C4-2B (cell line): ENCODE measurements at regions not wholly inside any gene's neighbourhood (a gene's known extent, or its start where the extent isn't known, plus 50 kb on each side); places are given as distances from the start of the nearest gene placed in this dataset.

ENCODE experiments used
- H3K27ac ChIP-seq: fragments of 450-650 bp; 2 replicates; pipeline ENCODE4 v1.5.1; 2017
- CTCF ChIP-seq: fragments of 450-650 bp; conservative IDR thresholded peaks from 2 replicates; pipeline ENCODE4 v1.5.1; 2017; ENCODE audit warnings: mild to moderate bottlenecking
- ZFX ChIP-seq: fragments of 450-650 bp; IDR thresholded peaks from 2 replicates; pipeline ENCODE4 v1.6.1; 2017

DNA sequence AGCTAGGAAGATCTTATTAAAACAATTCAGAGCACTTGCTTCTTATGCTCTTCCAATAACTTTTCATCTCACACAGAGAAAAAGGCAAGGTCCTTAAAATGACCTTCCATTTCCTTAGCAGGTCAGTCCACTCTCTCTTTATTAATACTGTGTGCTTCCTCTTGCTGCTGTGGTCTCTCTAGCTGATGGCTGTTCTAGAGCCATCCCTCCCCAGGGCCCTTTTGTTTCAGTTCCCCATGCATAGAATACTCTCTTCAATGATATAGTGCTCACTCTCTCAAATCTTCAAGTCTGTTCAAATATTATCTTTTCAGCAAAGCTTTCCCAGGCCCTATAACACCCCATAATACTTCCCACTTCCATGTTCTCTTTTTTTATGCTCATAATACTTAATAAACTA lies 469.3 kb downstream of the METTL4 start:
- no peak for TF ChIP-seq ZFX
- TF ChIP-seq CTCF, result no peak
- H3K27ac ChIP-seq, result no peak overlapping the region

DNA sequence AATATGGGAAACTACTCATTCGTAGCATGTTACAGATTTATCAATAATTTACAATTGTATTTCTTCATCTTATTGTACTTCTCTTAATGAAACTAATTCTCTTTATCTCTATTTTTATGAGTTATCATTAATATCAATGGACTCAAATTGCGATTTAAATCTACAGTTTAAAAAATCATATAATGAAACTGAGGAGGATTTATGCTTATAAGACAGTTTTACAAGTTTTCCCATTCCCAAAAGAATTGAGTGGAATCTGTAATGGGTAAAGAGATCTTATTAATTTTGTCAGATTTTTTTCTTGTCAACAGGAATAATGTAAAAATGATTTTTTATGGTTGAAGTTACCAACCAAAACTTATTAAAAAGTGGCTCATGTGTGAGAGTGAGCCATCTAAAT lies 468.0 kb downstream of the METTL4 start:
- no peak overlapping the region for H3K27ac ChIP-seq
- TF ChIP-seq CTCF (no peak), ZFX (no peak)

DNA sequence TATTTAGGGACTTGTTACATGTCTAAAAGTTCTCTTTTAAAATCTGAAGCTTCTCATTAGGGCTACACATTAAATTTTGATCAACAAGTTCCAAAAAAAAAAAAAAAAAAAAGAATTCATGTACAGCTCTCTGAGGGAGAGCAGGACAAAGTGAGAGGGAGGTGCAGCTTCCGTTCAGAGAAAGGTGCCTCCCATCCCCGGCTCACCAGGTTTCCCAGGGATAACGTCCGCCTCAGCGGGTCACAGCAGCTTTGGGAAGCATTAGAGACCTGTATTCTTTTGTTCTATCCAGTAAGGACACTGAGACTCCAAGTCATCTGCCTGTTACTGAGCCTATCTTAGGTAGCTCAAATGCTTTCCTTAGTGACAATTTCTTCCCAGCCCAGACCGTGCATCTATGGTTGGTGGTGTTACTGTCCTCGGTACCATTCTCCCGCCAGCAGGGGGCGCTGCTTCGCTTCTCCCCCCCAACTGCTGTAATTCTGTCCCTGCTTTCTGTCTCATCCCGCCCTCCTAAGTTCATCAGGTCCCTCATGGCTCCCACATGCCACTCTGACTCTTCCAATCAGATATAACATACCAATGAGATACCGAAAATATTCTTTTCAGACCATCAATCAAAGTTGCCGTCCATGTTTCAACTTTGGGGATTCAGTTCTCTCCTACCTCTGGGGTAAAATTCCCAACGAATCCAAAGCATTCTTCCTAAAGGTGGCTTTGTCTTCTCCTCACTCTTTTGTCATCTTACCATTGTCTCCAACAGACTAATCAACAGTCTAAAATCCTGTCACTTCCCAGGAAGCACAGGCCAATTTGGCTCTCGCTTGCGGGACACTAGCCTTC lies 466.5 kb downstream of the METTL4 start:
- TF ChIP-seq ZFX, result no peak
- TF ChIP-seq CTCF, result peak; percentile 91
- H3K27ac ChIP-seq, result no peak overlapping the region

DNA sequence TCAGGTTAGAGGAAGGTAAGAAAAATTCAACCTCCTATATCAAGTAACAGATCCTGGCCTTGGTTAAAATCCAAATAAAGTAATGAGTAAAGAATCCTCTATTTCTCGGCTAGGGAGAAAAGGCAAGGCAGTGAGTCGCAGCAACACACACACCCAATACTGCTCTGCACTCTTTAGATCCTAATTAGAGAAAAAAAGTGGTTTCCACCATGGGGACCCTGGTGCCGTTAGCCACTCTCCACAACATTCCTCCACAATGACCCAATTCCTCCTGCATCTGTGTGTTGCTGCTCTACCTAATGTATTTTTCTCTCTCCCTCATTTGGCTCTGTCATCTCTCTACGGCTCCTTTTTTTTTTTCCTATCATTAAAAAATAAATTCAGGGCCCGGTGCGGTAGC lies 462.7 kb downstream of the METTL4 start:
- TF ChIP-seq ZFX (no peak), CTCF (no peak)
- H3K27ac ChIP-seq, result no peak overlapping the region

DNA sequence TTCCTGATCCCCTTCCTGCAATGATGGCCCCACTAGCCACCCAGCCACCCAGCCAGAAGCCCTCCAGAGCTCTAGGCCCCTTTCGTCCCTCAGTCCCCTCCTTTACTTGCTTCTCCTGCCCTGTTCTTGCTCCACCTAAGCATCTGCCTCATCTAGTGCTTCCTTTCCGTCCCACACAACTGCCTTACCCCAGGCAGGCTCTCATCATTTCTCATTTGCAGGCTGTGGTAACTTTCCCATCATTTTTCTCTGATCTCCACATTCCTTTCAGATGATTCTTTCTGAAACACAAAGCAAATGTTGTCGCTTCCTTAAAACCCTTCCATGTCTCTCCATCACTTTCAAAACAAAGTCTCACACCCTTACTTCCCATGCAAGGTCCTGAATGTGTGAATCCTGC lies 459.8 kb downstream of the METTL4 start:
- H3K27ac ChIP-seq, result no peak overlapping the region

DNA sequence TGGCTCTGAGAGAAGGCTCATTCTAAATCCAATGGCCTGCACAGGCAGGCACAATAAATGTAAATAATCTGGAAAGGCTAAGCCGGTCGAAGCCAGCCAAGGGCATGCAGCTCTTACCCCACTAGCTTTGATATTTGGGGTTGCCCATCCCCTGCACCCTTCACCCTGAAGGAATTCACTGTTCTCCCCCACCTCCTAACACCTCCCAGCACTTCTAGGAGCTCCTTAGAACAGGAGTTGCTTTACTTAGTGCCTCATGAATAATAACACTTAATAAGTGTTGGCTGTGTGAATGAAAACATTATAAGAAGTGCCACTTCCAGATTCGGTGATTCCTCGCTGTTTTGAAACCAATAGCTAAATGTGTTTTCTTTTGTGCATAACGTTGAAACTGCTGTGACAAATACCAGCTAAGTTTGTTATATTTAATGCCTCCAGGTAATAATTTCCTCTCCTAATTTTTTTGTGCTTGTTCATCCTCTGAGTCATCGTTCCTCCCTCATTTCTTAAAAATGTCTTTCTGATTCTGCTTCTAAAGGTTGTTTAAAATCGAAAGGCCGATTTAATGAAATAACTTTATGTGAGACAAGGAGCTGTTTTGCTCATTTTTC lies 458.8 kb downstream of the METTL4 start:
- H3K27ac ChIP-seq, result no peak overlapping the region
- TF ChIP-seq CTCF, result no peak
- TF ChIP-seq ZFX, result no peak

More for the DNA sequence above, 459.8 kb downstream of the METTL4 start:
- TF ChIP-seq CTCF (no peak), ZFX (no peak)

DNA sequence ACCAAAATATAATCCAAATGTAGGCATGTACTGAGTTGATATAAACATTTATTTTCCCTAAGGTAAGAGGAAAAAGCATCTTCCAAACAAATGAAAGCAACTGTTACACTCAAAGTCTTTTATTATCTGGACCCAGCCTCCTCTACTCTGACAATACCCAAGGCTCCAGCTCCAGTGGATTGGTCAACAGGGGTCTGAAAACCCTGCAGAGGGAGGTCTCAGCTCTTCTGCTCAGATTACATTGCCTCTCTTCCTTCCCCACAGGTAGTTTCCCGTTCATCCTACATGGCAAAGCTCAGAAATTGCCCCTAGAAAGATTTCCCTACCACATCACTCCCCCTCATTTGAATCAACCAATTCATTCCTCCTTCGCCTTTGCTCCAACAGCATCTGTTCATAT lies 457.0 kb downstream of the METTL4 start:
- no peak overlapping the region for H3K27ac ChIP-seq
- TF ChIP-seq ZFX (no peak), CTCF (no peak)
